CD4-positive, alpha-beta T cell treated with Interleukin-21 for 1 hour (primary cell): ENCODE measurements at regions not wholly inside any gene's neighbourhood (a gene's known extent, or its start where the extent isn't known, plus 50 kb on each side); places are given as distances from the start of the nearest gene placed in this dataset.

Experiments
- DNase-seq: peaks from one replicate; pipeline ENCODE4 v3.0.0-alpha.2; 2020

DNA sequence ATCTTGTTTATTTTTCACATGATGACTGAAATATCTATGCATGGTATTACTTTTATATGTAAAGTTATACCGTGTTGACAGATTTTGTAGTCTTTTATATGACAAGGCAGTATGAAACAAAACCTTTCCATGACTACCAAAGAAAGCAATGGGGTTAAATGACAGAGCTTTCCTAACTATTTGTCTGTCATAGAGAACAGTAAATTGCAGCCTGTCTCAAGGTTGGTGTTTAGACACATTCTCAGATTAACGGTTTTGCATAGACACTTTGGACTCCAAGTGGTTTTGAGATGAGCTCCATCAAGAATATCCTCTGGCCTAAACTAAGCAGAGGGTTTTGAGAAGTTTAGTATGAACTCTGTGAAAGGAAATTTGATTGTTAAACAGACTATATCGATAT, 180.7 kb upstream of the TENM3 start:
- no peak for DNase-seq

- no peak for DNase-seq
These were observed 180.3 kb upstream of the TENM3 start for GRCh38 chr4:182062936-182063335.

- DNase-seq = no peak
These were observed 179.6 kb upstream of the TENM3 start for GRCh38 chr4:182063651-182064050.

GRCh38 chr4:182065255-182065654, 177.9 kb upstream of the TENM3 start:
- DNase-seq = no peak

DNA sequence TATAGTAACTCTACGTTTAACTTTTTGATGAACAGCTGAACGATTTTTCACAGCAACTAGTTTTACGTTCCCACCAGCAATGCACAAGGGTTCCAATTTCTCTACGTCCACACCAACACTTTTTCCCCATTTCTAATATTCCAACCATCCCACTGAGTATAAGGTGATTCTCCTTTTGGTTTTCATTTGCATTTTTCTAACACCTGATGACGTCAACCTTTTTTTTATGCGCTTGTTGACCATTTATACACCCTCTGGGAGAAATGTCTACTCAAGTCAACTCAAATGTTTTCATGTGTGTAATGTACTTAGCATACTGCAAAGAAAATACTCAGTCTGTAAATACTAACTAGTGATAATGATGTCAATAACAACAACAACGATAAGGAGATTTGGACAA, 177.2 kb upstream of the TENM3 start:
- DNase-seq = no peak

DNA sequence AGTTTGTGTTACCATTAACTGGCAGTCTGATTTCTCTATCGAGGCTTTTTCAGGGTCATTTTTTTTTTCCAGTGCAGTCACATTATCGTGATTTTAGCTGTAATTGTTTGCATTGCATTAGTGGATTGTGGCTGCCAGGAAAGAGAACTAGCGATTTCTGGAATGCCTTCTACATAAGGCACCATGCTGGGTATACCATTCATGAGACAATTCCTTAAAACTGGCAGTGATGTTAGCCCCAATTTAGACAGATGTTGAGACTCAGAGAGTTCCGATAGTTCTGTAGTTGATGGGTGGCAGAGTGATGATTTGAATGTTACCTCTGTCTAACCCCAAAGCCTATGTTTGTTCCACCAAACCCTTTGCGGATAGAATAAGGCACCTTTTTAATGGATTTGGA, 175.4 kb upstream of the TENM3 start:
- no peak for DNase-seq

GRCh38 chr4:182068920-182069319, 174.3 kb upstream of the TENM3 start:
- no peak for DNase-seq

GRCh38 chr4:182073278-182073677, 169.9 kb upstream of the TENM3 start:
- no peak for DNase-seq

DNA sequence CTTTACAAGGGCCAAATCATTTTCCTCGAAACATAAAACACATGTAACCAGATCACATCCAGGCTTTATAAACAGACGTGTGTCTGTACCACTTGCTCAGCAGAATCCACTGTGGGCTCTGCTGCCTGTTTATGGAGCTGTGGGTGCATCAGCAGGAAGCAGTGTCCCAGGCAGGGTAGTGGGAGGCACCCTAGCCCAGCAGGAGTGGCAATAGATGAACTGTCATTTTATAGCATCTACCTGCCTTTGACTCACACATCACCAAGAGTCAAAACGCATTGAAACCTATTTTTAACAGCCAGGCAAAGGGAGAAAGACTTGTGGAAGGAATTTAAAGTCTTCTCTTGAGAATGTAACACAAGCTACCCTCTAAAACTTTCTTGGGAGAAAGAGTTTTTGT, 169.1 kb upstream of the TENM3 start:
- no peak for DNase-seq

- no peak for DNase-seq
These were observed 168.4 kb upstream of the TENM3 start for GRCh38 chr4:182074810-182075209.

GRCh38 chr4:182082910-182083309, 160.3 kb upstream of the TENM3 start:
- DNase-seq = no peak

GRCh38 chr4:182083671-182084410, 159.4 kb upstream of the TENM3 start:
- no peak for DNase-seq

GRCh38 chr4:182085051-182085480, 158.1 kb upstream of the TENM3 start:
- no peak for DNase-seq

DNA sequence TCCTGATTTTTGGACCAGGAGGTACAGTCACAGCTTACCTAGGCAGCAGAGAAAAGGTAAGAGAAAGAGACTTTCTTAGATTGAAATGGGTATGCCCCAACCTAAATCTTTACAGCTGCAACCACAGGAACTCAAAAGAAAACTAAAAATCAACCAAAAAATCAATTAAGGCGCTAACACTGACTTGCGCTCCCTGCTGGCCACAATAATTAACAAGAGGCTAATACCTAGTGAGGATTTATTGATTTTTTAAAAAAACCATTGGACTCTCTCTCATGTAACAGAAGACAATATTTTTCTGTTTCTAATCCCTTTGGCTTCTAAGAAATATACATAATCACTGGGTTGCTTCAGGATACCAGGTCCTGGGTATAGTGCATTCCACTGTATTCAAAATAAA, 153.9 kb upstream of the TENM3 start:
- no peak for DNase-seq

DNA sequence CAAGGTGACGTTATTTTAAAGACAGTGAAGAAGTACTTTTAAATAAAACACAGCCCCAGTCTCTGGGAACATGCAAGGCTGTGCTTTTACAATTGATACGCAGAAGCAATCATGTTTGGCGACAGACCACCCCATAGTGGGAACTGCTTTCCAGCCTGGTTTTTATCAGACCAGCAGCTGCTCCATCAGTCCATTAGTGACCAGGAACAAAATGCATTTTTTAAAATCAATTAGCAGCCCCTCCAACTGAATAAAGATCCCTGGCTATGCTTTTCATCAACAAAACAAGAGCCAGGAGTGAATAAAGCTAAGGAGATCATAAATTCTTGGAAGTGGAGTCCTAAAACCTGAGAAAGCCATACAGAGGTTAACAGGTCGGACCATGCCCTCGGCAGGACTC, 153.0 kb upstream of the TENM3 start:
- DNase-seq = no peak

DNA sequence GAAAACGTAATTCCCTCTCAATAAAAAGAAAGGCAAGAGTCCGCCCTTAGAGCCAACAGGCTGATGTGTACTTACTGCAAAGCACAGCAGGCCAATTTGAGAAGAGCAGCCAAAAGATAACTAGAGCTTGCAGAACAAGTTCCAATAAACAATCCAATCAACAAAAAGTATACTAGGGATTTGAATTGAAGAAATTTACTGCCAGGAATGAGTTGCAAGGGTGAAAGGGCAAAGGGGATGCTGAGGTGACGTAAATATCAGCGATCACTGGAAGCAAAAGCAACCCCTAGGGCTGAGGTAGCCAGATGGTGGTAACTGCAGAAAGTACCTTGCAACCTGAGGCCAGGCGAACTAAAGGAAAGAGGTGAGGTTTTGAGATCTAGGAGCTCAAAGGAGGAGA, 152.1 kb upstream of the TENM3 start:
- DNase-seq = no peak

GRCh38 chr4:182093431-182093831, 149.8 kb upstream of the TENM3 start:
- no peak for DNase-seq

- no peak for DNase-seq
These were observed 149.3 kb upstream of the TENM3 start for GRCh38 chr4:182093935-182094334.

DNA sequence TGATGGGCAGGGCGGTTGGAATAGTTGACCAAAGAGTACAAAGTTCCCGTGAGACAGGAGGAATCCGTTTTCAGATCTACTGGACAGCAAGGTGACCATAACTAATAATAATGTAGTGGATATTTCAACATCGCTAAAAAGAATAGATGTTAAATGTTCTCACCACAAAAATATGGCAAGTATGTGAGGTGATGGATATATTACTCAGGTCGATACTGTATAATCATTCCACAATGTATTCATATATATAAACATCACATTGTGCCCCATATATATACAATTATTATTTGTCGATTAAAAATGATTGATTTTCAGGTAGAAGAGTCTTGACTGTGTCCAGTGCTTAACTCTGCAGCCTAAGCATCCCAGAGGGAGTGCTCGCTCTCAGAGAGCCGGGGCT, 141.6 kb upstream of the TENM3 start:
- no peak for DNase-seq

DNA sequence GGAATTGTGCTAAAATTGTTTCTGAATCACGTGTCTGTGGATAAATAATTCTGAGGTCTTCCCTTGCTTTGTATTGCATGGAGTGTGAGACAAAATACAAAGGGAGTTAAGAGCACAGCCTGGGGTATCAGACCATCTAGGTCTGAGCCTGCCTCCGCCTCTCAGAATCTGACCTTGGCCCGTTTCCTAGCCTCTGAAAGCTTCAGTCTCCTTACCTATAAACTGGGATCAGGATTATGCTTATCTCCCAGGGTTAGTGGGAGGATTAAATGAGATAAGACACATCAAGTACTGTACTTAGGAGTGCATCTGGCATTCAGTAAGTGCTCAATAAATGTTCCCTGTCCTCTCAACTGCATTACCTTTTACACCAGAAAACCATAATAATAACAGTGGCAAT, 140.6 kb upstream of the TENM3 start:
- no peak for DNase-seq

- no peak for DNase-seq
These were observed 139.4 kb upstream of the TENM3 start for GRCh38 chr4:182103614-182104319.

DNA sequence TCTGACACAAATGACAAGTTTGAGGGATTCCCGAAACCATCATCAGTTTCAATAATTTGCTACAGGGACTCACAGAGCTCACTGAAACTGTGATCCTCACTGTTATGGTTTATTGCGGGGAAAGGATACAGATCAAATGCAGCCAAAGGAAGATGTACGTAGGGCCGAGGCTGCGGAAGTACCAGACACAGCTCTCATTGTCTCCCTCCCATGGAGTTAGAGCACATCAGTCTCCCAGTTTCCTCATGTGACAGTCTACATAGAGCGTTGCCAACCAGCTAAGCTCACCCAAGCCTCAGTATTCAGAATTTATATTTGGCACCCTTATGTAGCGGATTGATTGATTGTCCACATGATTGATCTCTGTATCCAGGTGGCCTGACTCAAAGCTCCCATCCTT, 137.8 kb upstream of the TENM3 start:
- no peak for DNase-seq

GRCh38 chr4:182107931-182108330, 135.3 kb upstream of the TENM3 start:
- no peak for DNase-seq

DNA sequence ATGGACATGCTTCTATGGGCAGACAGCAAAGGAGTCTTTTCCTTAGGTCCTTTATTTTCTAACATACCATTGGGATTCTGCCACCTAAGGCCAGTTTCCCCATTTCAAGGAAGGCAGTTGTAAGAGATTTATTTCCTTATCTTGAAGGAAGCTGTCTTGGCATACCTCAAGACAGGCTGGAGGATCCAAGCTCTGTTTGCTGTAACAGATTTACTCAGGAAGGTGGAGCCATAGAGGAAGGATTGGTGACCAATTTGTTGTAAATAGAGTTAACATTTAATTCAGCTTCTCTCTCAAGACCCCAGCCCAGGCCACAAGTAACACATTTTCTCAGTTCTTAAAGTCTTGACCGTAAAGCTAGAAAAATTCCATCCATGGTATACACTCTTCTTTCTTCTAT, 131.6 kb upstream of the TENM3 start:
- no peak for DNase-seq

DNA sequence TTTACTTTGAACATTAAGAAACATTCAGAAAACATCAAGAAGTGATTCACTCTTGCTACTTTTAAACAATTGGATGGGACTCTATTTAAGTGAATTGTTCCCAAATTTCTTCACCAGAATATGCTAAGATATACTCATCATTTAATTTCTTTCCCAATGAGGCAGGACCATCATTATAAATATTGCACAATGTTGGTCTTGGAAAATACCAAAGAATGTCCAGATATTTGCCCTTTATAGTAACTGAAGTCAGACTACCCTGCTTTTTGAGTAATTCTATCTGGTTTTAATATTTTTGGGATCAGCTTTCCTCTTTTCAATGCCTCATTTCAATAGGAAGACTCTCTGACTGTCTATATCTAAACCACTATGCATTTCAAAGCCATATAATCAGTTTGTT, 129.4 kb upstream of the TENM3 start:
- DNase-seq = no peak
